A673 (cell line): ENCODE measurements at regions not wholly inside any gene's neighbourhood (a gene's known extent, or its start where the extent isn't known, plus 50 kb on each side); places are given as distances from the start of the nearest gene placed in this dataset.

ENCODE experiments used
- CTCF ChIP-seq: fragments of 300-800, 200-600 bp; sonication (generic); conservative IDR thresholded peaks from 2 replicates; pipeline ENCODE4 v1.5.1; 2017; ENCODE audit warnings: low read depth, mild to moderate bottlenecking, antibody characterized with exemption, low read length, moderate library complexity, mixed read lengths
- EZH2 ChIP-seq: fragments of 200-600 bp; sonication (generic); IDR thresholded peaks from 2 replicates; pipeline ENCODE4 v1.6.1; 2017; ENCODE audit warnings: borderline replicate concordance, low read depth, mild to moderate bottlenecking, mixed read lengths, antibody characterized with exemption, low read length; ENCODE audit not compliant: poor library complexity, severe bottlenecking

GRCh38 chr10:118412132-118412760, 70.1 kb upstream of the FAM204A start:
- TF ChIP-seq CTCF: no peak
- TF ChIP-seq EZH2: no peak
